NCI-H69 (cell line): ENCODE measurements at regions not wholly inside any gene's neighbourhood (a gene's known extent, or its start where the extent isn't known, plus 50 kb on each side); places are given as distances from the start of the nearest gene placed in this dataset.
"Not testable (repeated sequence)": the region's sequence is repeated elsewhere in the genome, so short reads cannot be mapped to it uniquely, and the experiment has no call there.

ENCODE experiments used
- DNase-seq: peaks from one replicate; lab custom pipeline; 2025; lab: John Stamatoyannopoulos, UW

DNA sequence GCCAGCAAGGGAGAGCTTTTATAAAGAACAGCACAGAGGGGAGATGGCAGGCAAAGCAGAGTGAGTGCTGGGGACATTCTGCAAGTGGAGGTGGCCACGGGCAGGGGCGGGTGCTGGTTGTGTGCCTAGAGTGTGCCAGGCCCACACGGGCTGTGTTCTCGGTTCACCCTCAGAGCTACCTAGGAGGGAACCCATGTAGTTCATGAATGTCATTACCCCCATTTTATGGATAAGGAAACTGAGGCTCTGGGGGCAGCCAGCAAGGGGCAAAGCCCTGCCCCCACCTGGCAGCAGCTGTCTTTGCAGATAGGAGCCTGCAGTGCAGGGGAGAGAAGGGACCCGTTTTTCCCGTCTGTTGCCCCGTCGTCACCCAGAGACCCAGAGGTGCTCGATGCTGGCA, 85.2 kb upstream of the NCOR2 start:
- DNase-seq, result no peak

- DNase-seq, result peak; percentile 36
Observed at GRCh38 chr12:124651516-124652273, 84.3 kb upstream of the NCOR2 start.

GRCh38 chr12:124650912-124651311, 83.5 kb upstream of the NCOR2 start:
- no peak for DNase-seq

- DNase-seq, result no peak
Observed at GRCh38 chr12:124648710-124649384, 81.4 kb upstream of the NCOR2 start.

GRCh38 chr12:124647316-124647715, 79.9 kb upstream of the NCOR2 start:
- DNase-seq, result no peak

- no peak for DNase-seq
Observed at GRCh38 chr12:124646385-124647230, 79.2 kb upstream of the NCOR2 start.

- DNase-seq, result no peak
Observed at GRCh38 chr12:124645530-124646244, 78.3 kb upstream of the NCOR2 start.

DNA sequence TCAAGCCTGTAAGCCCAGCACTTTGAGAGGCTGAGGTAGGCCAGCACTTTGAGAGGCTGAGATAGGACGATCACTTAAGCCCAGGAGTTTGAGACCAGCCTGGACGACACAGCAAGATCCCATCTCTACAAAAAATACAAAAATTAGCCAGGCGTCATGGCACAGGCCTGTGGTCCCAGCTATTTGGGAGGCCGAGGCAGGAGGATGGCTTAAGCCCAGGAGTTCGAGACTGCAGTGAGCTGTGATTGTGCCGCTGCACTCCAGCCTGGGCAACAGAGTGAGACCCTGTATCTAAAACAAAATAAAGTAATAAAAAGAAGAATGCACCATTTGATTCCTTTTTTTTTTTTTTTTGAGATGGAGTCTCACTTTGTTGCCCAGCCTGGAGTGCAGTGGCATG, 76.4 kb upstream of the NCOR2 start:
- DNase-seq, result not testable (repeated sequence)

- no peak for DNase-seq
Observed at GRCh38 chr12:124642105-124642504, 74.7 kb upstream of the NCOR2 start.

GRCh38 chr12:124641591-124641990, 74.2 kb upstream of the NCOR2 start:
- DNase-seq, result peak; percentile 27

GRCh38 chr12:124640056-124640455, 72.6 kb upstream of the NCOR2 start:
- DNase-seq, result no peak

- DNase-seq, result no peak
Observed at GRCh38 chr12:124639122-124639806, 71.9 kb upstream of the NCOR2 start.

- peak; percentile 26 for DNase-seq
Observed at GRCh38 chr12:124637581-124637981, 70.2 kb upstream of the NCOR2 start.

GRCh38 chr12:124637163-124637562, 69.8 kb upstream of the NCOR2 start:
- DNase-seq, result no peak

DNA sequence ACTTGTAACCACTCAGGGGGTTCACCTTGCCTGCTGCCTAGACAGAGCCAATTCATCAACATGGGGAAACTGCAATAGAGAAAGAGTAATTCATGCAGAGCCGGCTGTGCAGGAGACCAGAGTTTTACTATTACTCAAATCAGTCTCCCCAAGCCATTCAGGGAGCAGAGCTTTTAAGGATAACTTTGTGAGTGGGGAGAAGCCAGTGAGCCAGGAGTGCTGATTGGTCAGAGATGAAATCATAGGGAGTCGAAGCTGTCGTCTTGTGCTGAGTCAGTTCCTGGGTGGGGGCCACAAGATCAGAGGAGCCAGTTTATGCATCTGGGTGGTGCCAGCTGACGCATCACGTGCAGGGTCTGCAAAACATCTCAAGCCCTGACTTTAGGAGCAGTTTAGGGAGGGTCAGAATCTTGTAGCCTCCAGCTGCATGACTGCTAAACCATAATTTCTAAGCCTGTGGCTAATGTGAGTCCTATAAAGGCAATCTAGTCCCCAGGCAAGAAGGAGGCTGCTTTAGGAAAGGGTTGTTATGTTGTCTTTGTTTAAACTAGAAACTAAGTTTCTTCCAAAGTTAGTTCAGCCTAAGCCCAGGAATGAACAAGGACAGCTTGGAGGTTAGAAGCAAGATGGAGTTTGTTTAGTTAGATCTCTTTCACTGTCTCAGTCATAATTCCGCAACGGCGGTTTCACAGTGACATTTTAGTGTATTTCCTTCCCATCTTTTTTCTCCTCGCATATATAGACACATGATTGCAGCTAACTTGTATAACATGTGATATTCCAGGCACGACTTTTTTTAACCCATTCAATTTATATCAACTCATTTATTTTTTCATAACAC, 68.9 kb upstream of the NCOR2 start:
- DNase-seq, result peak; percentile 54

GRCh38 chr12:124635316-124635715, 67.9 kb upstream of the NCOR2 start:
- DNase-seq, result no peak

DNA sequence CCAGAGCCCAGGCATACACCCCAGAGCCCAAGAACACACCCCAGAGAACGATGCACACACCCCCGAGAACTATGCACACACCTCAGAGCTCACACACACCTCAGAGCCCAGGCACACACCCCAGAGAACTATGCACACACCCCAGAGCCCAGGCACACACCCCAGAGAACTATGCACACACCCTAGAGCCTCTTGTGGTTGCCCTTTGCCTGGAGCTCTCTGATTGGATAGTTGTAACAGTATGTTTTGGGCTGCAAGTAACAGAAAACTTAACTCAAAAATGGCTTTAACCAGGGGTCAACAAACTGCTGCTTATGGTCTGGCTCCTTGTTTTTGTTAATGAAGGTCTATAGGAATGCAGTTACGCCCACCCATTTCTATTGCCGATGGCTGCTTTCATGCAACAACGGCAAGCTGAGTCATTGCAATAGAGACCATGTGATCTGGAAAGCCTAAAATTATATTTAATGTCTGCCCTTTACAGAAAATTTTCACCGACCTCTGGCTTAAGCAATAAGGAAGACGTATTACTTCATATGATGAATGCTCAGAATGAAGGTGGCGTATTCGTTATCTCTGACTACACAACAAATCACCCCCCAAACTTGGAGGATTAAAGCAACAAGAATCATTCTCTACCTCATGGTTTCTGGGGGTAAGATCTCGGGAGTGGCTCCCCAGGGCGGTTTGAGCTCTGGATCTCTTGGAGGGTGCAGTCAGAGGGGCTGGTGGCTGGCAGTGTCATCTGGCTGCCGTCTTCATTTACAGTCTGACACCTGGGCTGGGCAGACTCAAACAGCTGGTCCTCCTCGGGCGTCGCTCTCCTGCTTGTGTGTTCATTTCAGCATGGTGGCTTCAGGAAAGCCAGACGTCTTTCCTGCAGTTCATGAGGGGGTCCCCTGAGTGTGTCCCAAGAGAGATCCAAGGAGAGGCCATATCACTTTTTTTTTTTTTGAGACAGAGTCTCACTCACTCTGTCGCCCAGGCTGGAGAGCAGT, 66.3 kb upstream of the NCOR2 start:
- peak; percentile 66 for DNase-seq

DNA sequence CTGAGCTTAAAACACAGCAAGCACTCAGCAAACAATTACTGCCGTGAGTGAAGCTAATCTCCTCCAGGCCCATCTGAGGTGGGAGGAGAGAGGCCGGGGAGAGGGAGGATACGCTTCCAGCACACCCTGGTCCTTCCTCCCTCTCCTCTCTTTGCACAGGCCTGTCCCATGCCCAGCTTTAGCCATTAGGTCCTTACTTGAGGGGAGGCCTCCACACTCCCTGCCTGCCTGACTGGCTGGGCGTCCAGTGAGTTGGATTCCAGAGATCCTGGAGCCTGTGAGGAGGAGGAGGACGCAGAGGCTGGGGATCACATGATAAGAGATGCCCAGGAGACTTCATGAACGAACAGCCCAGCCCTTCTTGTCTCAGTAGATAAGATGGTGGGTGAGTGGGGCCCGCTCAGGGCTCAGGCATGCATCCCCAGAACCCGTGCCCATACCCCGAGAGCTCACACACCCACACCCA, 65.1 kb upstream of the NCOR2 start:
- DNase-seq, result peak; percentile 82

GRCh38 chr12:124631681-124632256, 64.4 kb upstream of the NCOR2 start:
- peak; percentile 67 for DNase-seq
